Testis (tissue), 2 donors: ENCODE measurements at regions not wholly inside any gene's neighbourhood (a gene's known extent, or its start where the extent isn't known, plus 50 kb on each side); places are given as distances from the start of the nearest gene placed in this dataset.

Source experiments
- POLR2A ChIP-seq: fragments of 450-650 bp; IDR thresholded peaks from one replicate; pipeline ENCODE4 v1.6.1; 2017; ENCODE audit warnings: antibody characterized with exemption, mild to moderate bottlenecking, moderate library complexity
- TF ChIP-seq, protein P1 (sequence below), 3 experiments: fragments of 450-650 bp in 2 of 3; fragments of 200-600 bp in 1 of 3; sonication (generic) in 1 of 3; IDR thresholded peaks; one replicate each; pipeline ENCODE4 v1.5.1; 2016 to 2019; ENCODE audit warnings: antibody characterized with exemption in 3 of 3, mild to moderate bottlenecking in 2 of 3, moderate library complexity in 1 of 3

GRCh38 chr14:98417001-98417400 is 855.0 kb downstream of the BCL11B start:
- TF ChIP-seq, protein P1, sequence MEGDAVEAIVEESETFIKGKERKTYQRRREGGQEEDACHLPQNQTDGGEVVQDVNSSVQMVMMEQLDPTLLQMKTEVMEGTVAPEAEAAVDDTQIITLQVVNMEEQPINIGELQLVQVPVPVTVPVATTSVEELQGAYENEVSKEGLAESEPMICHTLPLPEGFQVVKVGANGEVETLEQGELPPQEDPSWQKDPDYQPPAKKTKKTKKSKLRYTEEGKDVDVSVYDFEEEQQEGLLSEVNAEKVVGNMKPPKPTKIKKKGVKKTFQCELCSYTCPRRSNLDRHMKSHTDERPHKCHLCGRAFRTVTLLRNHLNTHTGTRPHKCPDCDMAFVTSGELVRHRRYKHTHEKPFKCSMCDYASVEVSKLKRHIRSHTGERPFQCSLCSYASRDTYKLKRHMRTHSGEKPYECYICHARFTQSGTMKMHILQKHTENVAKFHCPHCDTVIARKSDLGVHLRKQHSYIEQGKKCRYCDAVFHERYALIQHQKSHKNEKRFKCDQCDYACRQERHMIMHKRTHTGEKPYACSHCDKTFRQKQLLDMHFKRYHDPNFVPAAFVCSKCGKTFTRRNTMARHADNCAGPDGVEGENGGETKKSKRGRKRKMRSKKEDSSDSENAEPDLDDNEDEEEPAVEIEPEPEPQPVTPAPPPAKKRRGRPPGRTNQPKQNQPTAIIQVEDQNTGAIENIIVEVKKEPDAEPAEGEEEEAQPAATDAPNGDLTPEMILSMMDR (IDR thresholded peaks at IDR 0.05): no peak
- no peak for TF ChIP-seq POLR2A
